WI38 (cell line): ENCODE measurements at regions not wholly inside any gene's neighbourhood (a gene's known extent, or its start where the extent isn't known, plus 50 kb on each side); places are given as distances from the start of the nearest gene placed in this dataset.

Experiments
- H3K4me3 ChIP-seq: 2 replicates; pipeline ENCODE4 v1.5.1; 2011; ENCODE audit warnings: low read depth, mild to moderate bottlenecking, control low read depth, low read length
- CTCF ChIP-seq: IDR thresholded peaks from 2 replicates; pipeline ENCODE4 v1.5.1; 2012; ENCODE audit warnings: low read depth, mild to moderate bottlenecking, control low read depth, low read length

DNA sequence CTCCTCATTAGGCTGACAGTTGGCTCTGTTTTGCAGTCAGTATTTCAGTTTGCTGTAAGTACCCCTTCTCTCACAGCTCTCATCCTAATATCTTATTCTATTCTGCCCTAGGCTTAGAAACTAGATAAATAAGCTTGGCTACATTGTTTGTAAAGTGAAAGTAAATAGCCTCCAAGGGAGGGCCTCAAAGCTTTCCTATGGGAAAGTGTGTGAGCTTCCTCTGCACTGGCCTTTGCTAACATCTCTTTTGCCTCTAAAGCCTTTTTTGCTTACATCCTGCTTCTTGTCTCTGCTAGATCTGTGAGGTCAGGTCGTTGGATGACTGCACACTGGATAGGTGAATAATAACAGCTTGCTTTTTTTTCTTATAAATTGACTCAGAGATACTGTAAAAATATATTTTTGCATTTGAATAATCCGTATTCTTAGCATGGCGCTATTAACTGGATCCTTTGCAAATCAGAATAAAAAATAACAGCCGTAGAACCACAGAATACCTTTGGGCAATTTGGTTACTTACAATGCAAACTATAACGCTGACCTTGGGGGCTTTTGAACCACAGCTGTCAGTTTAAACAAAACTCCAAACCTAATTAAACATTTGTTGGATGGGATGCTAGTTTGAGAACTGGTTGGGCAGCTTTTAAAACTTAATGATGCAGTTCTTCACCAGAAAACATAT is 55.1 kb downstream of the TTC6 start:
- H3K4me3 ChIP-seq: no peak overlapping the region
- no peak for TF ChIP-seq CTCF

DNA sequence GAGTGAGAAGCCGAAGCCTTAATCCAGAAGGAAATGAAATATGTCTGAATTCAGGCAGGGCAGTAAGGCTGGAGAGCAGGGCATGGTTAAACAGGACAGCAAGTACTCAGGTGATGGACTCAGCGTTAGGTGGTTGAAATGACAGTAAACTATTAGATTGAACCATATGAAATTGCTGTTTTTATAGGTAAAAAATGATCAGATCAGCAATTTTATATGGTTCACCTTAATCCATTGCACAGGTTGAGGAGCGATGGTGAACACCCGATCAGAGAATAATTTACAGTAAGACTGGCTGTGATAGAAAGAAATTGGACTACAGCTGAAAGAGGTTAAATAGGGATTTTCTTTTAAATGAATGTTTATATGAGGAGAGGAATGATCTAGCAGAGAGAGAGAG is 56.6 kb downstream of the TTC6 start:
- no peak overlapping the region for H3K4me3 ChIP-seq
- TF ChIP-seq CTCF: no peak

- no peak overlapping the region for H3K4me3 ChIP-seq
- no peak for TF ChIP-seq CTCF
Observed at GRCh38 chr14:37655418-37655817, 60.0 kb downstream of the TTC6 start.

GRCh38 chr14:37658156-37658555 is 62.7 kb downstream of the TTC6 start:
- no peak for TF ChIP-seq CTCF
- no peak overlapping the region for H3K4me3 ChIP-seq

GRCh38 chr14:37663498-37663897 is 68.1 kb downstream of the TTC6 start:
- H3K4me3 ChIP-seq: no peak overlapping the region
- no peak for TF ChIP-seq CTCF

GRCh38 chr14:37665479-37665878 is 70.0 kb downstream of the TTC6 start:
- no peak for TF ChIP-seq CTCF
- no peak overlapping the region for H3K4me3 ChIP-seq

DNA sequence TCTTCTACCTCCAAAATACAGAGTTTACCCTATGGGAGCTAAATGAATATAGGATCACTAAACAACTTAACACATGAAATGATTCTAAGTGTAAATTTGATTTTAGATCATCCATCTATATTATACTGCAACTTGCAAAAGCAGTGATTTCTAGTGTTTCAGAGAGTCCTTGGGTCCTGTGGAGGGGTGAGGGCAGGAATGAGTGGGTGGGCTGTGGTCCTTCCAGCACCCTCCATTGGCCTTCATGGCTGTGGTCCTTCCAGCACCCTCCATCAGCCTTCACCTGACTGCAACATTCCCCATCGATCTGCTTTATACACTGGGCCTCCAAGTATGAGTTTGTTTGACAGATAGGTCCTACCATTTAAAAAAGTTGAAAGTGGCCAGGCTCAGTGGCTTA is 70.5 kb downstream of the TTC6 start:
- TF ChIP-seq CTCF: no peak
- no peak overlapping the region for H3K4me3 ChIP-seq
